ENCODE measurements at regions not wholly inside any gene's neighbourhood (a gene's known extent, or its start where the extent isn't known, plus 50 kb on each side); places are given as distances from the start of the nearest gene placed in this dataset.

- TF ChIP-seq CTCF (IDR thresholded peaks at IDR 0.05) (no peak), POLR2A (IDR thresholded peaks at IDR 0.05) (no peak)
Observed at GRCh38 chr6:103979308-103979707, 880.4 kb downstream of the HACE1 start.

Measured in tibial nerve (tissue), 3 donors.